ENCODE measurements at regions not wholly inside any gene's neighbourhood (a gene's known extent, or its start where the extent isn't known, plus 50 kb on each side); places are given as distances from the start of the nearest gene placed in this dataset.

- TF ChIP-seq USF1 (IDR thresholded peaks at IDR 0.05) (no peak), MAX (IDR thresholded peaks at IDR 0.05) (no peak), YY1 (IDR thresholded peaks at IDR 0.05; ENCODE audit: low read depth) (no peak), FOXM1 (IDR thresholded peaks at IDR 0.05; ENCODE audit: borderline replicate concordance, low read depth) (no peak), CREB1 (IDR thresholded peaks at IDR 0.05; ENCODE audit: low read depth) (no peak), REST (IDR thresholded peaks at IDR 0.05; ENCODE audit: low read depth) (no peak), TCF12 (IDR thresholded peaks at IDR 0.05; ENCODE audit: low read depth) (no peak), TEAD4 (IDR thresholded peaks at IDR 0.05) (no peak), EGR1 (IDR thresholded peaks at IDR 0.05) (no peak), TAF1 (IDR thresholded peaks at IDR 0.05; ENCODE audit: low read depth) (no peak), NFIC (IDR thresholded peaks at IDR 0.05) (no peak)
These were observed 206.6 kb downstream of the ICE1 start for GRCh38 chr5:5628866-5629606.

- no peak for TF ChIP-seq EGR1 (IDR thresholded peaks at IDR 0.05)
- TF ChIP-seq YY1 (IDR thresholded peaks at IDR 0.05; ENCODE audit: low read depth), result no peak
- no peak for TF ChIP-seq ZBTB7A (IDR thresholded peaks at IDR 0.05; ENCODE audit: low read depth)
- no peak for TF ChIP-seq CEBPB (IDR thresholded peaks at IDR 0.05)
- TF ChIP-seq USF1 (IDR thresholded peaks at IDR 0.05), result no peak
- no peak for TF ChIP-seq EP300 (IDR thresholded peaks at IDR 0.05; ENCODE audit: borderline replicate concordance)
- TF ChIP-seq FOXM1 (IDR thresholded peaks at IDR 0.05; ENCODE audit: borderline replicate concordance, low read depth), result no peak
- no peak for TF ChIP-seq TAF1 (IDR thresholded peaks at IDR 0.05; ENCODE audit: low read depth)
- TF ChIP-seq TEAD4 (IDR thresholded peaks at IDR 0.05), result no peak
- no peak for TF ChIP-seq CREB1 (IDR thresholded peaks at IDR 0.05; ENCODE audit: low read depth)
- TF ChIP-seq TCF12 (IDR thresholded peaks at IDR 0.05; ENCODE audit: low read depth), result no peak
- TF ChIP-seq RAD21 (IDR thresholded peaks at IDR 0.05; ENCODE audit: low read depth), result no peak
- no peak for TF ChIP-seq MAX (IDR thresholded peaks at IDR 0.05)
- no peak for TF ChIP-seq NFIC (IDR thresholded peaks at IDR 0.05)
- TF ChIP-seq REST (IDR thresholded peaks at IDR 0.05; ENCODE audit: low read depth), result no peak
These were observed 203.9 kb downstream of the ICE1 start for GRCh38 chr5:5626412-5626811.

GRCh38 chr5:5625491-5625890 lies 203.0 kb downstream of the ICE1 start:
- TF ChIP-seq YY1 (IDR thresholded peaks at IDR 0.05; ENCODE audit: low read depth) (no peak), CEBPB (IDR thresholded peaks at IDR 0.05) (no peak), CREB1 (IDR thresholded peaks at IDR 0.05; ENCODE audit: low read depth) (no peak)

- no peak for TF ChIP-seq CREB1 (IDR thresholded peaks at IDR 0.05; ENCODE audit: low read depth)
- no peak for TF ChIP-seq RAD21 (IDR thresholded peaks at IDR 0.05; ENCODE audit: low read depth)
- TF ChIP-seq FOXM1 (IDR thresholded peaks at IDR 0.05; ENCODE audit: borderline replicate concordance, low read depth), result no peak
- no peak for TF ChIP-seq TAF1 (IDR thresholded peaks at IDR 0.05; ENCODE audit: low read depth)
- TF ChIP-seq REST (IDR thresholded peaks at IDR 0.05; ENCODE audit: low read depth), result no peak
- TF ChIP-seq TCF12 (IDR thresholded peaks at IDR 0.05; ENCODE audit: low read depth), result no peak
- TF ChIP-seq EP300 (IDR thresholded peaks at IDR 0.05; ENCODE audit: borderline replicate concordance), result no peak
- TF ChIP-seq NFIC (IDR thresholded peaks at IDR 0.05), result no peak
These were observed 200.9 kb downstream of the ICE1 start for GRCh38 chr5:5623397-5623796.
